Sigmoid colon (tissue), 6 donors: ENCODE measurements at regions not wholly inside any gene's neighbourhood (a gene's known extent, or its start where the extent isn't known, plus 50 kb on each side); places are given as distances from the start of the nearest gene placed in this dataset.

Source experiments
- DNase-seq: peaks from one replicate; pipeline ENCODE4 v3.0.0-alpha.2; 2019
- H3K27ac ChIP-seq, 4 donors: fragments of 200-600 bp; sonication (generic); one replicate each; pipeline ENCODE4 v1.5.1; 2016 to 2019; ENCODE audit warnings: mild to moderate bottlenecking in 1 of 4
- H3K27me3 ChIP-seq, 3 donors: fragments of 200-600 bp; sonication (generic); one replicate each; pipeline ENCODE4 v1.5.1; 2019; ENCODE audit warnings: mild to moderate bottlenecking in 1 of 3
- H3K36me3 ChIP-seq, 4 donors: fragments of 200-600 bp; sonication (generic); one replicate each; pipeline ENCODE4 v1.5.1; 2016 to 2019
- H3K4me1 ChIP-seq, 4 donors: fragments of 200-600 bp; sonication (generic); one replicate each; pipeline ENCODE4 v1.5.1; 2017 to 2019
- H3K4me3 ChIP-seq, 4 donors: fragments of 200-600 bp; sonication (generic); one replicate each; pipeline ENCODE4 v1.5.1; 2017 to 2019; ENCODE audit warnings: mild to moderate bottlenecking in 2 of 4, moderate library complexity in 1 of 4
- H3K9me3 ChIP-seq, 4 donors: fragments of 200-600 bp in 3 of 4; sonication (generic) in 3 of 4; one replicate each; pipeline versions ENCODE4 v1.5.1 to v1.6.1; 2013 to 2019
- CTCF ChIP-seq, 4 experiments: fragments of 450-650 bp in 3 of 4; fragments of 200-600 bp in 1 of 4; IDR thresholded peaks; one replicate each; pipeline ENCODE4 v1.5.1; 2016 to 2019; ENCODE audit warnings: antibody characterized with exemption in 4 of 4, mild to moderate bottlenecking in 3 of 4, moderate library complexity in 2 of 4
- EP300 ChIP-seq, 4 donors: sonication (generic); formaldehyde crosslinking; IDR thresholded peaks; one replicate each; pipeline ENCODE4 v1.6.1; 2017; ENCODE audit warnings: antibody characterized with exemption in 4 of 4
- POLR2A ChIP-seq, 2 donors: fragments of 450-650 bp; IDR thresholded peaks; one replicate each; pipeline ENCODE4 v1.6.1; 2016; ENCODE audit warnings: antibody characterized with exemption in 2 of 2, mild to moderate bottlenecking in 2 of 2, moderate library complexity in 2 of 2
- POLR2AphosphoS5 ChIP-seq, 4 donors: sonication (generic); formaldehyde crosslinking; IDR thresholded peaks; one replicate each; pipeline ENCODE4 v1.6.1; 2017; ENCODE audit warnings: antibody characterized with exemption in 4 of 4
- WGBS, 2 donors: extraction: QIAGEN DNeasy Blood & Tissue Kit; methylation state at CpG; one replicate each; pipeline ENCODE4 v1.1.7; 2013; 5-methylcytosine and 5-hydroxymethylcytosine counted together
- intact Hi-C: fragments of 100-400 bp; cut with DNase I; formaldehyde crosslinking; loops from one replicate; pipeline ENCODE4 v1.15.1; 2023
- donor health status: healthy with polysubstance abuse.
- donor health status: healthy.

- Histone ChIP-seq H3K27ac (no peak overlapping the region), H3K4me1 (no peaks in the 10 kb centered on the region), H3K27me3 (no peaks in the 10 kb centered on the region), H3K9me3 (no peaks in the 10 kb centered on the region), H3K4me3 (no peak overlapping the region), H3K36me3 (no peaks in the 10 kb centered on the region)
- TF ChIP-seq POLR2AphosphoS5 (IDR thresholded peaks at IDR 0.05) (no peak), CTCF (IDR thresholded peaks at IDR 0.05) (no peak), POLR2A (IDR thresholded peaks at IDR 0.05) (no peak), EP300 (IDR thresholded peaks at IDR 0.05) (no peak)
- 89 to 91% methylated on average over 4 of the region's 4 CpGs for WGBS, 2 donors
- no peak for DNase-seq
- intact Hi-C loops = no loop called here
Observed at GRCh38 chr10:78165172-78165571, 131.5 kb downstream of the RPS24 start.

- Histone ChIP-seq H3K27ac (no peak overlapping the region), H3K4me3 (no peak overlapping the region), H3K36me3 (no peaks in the 10 kb centered on the region), H3K4me1 (no peaks in the 10 kb centered on the region), H3K27me3 (no peaks in the 10 kb centered on the region), H3K9me3 (no peaks in the 10 kb centered on the region)
- 32 to 70% methylated on average over 3 of the region's 3 CpGs for WGBS, 2 donors
- TF ChIP-seq EP300 (IDR thresholded peaks at IDR 0.05) (no peak), CTCF (IDR thresholded peaks at IDR 0.05) (no peak), POLR2AphosphoS5 (IDR thresholded peaks at IDR 0.05) (no peak), POLR2A (IDR thresholded peaks at IDR 0.05) (no peak)
- no peak for DNase-seq
- intact Hi-C loops = no loop called here
Observed at GRCh38 chr10:78165617-78166016, 132.0 kb downstream of the RPS24 start.

- Histone ChIP-seq H3K4me1 (no peaks in the 10 kb centered on the region), H3K4me3 (no peak overlapping the region), H3K27me3 (no peaks in the 10 kb centered on the region), H3K36me3 (no peaks in the 10 kb centered on the region), H3K27ac (no peak overlapping the region), H3K9me3 (no peaks in the 10 kb centered on the region)
- no peak for TF ChIP-seq EP300 (IDR thresholded peaks at IDR 0.05)
- no peak for TF ChIP-seq CTCF (IDR thresholded peaks at IDR 0.05)
- TF ChIP-seq POLR2AphosphoS5 (IDR thresholded peaks at IDR 0.05) = no peak
- TF ChIP-seq POLR2A (IDR thresholded peaks at IDR 0.05) = no peak
- DNase-seq = no peak
- 83 to 94% methylated on average over 3 of the region's 3 CpGs for WGBS, 2 donors
- intact Hi-C loops = no loop called here
Observed at GRCh38 chr10:78166261-78166660, 132.6 kb downstream of the RPS24 start.

GRCh38 chr10:78169214-78169613 is 135.6 kb downstream of the RPS24 start:
- no peak for DNase-seq
- 67 to 76% methylated on average over 4 of the region's 4 CpGs for WGBS, 2 donors
- intact Hi-C loops = no loop called here
- Histone ChIP-seq H3K9me3 (no peaks in the 10 kb centered on the region), H3K27me3 (no peaks in the 10 kb centered on the region), H3K36me3 (no peaks in the 10 kb centered on the region), H3K4me3 (no peak overlapping the region), H3K27ac (no peak overlapping the region), H3K4me1 (no peaks in the 10 kb centered on the region)
- TF ChIP-seq POLR2A (IDR thresholded peaks at IDR 0.05) (no peak), POLR2AphosphoS5 (IDR thresholded peaks at IDR 0.05) (no peak), EP300 (IDR thresholded peaks at IDR 0.05) (no peak), CTCF (IDR thresholded peaks at IDR 0.05) (no peak)

DNA sequence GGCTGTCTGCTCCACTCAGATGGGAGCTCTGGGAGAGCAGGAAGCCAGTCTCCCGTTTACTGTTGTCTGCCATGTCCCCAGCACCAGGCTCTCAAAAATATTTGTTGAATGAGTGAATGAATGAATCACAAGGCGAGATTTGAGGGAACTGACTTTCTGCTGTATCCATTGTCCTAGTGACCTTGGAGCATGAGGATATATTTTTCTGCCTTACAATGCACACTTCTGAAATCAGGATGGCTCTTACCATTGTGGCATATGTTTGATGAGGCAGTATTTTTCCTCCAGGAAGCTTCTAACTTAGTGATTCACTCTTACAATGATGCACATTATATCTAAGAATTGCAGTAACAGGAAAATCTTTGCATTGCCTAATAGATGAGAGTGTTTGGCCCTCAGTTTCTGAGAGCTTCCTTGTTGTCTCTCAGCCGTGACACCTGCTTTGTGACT is 136.4 kb downstream of the RPS24 start:
- no peaks in the 10 kb centered on the region for H3K36me3 ChIP-seq
- H3K4me1 ChIP-seq = no peaks in the 10 kb centered on the region
- H3K27ac ChIP-seq = no peak overlapping the region
- H3K4me3 ChIP-seq = no peak overlapping the region
- intact Hi-C loops = no loop called here
- no peak for TF ChIP-seq CTCF (IDR thresholded peaks at IDR 0.05)
- H3K27me3 ChIP-seq = no peaks in the 10 kb centered on the region
- 82 to 84% methylated on average over 3 of the region's 3 CpGs for WGBS, 2 donors
- no peaks in the 10 kb centered on the region for H3K9me3 ChIP-seq
- no peak for DNase-seq
